ENCODE measurements at regions not wholly inside any gene's neighbourhood (a gene's known extent, or its start where the extent isn't known, plus 50 kb on each side); places are given as distances from the start of the nearest gene placed in this dataset.

GRCh38 chr3:170643831-170644230, 58.0 kb upstream of the SLC7A14 start:
- TF ChIP-seq RFX5 (IDR thresholded peaks at IDR 0.05; ENCODE audit: borderline replicate concordance, low read depth, low read length): no peak
- no peak for TF ChIP-seq NRF1 (IDR thresholded peaks at IDR 0.05; ENCODE audit: low read depth, low read length)
- no peak for FAIRE-seq

More at GRCh38 chr3:170643831-170644230, 58.0 kb upstream of the SLC7A14 start:
- 78% methylated on average over 3 of the region's 3 CpGs; no CpG with 5 or more reads in 1 of the 2 experiments for WGBS, 2 experiments (ENCODE audit: extremely low coverage in 1 of 2, insufficient coverage in 1 of 2, insufficient read length in 1 of 2, insufficient replicate concordance in 2 of 2, low coverage in 1 of 2, low lambda C conversion rate in 2 of 2, missing lambda C conversion rate in 1 of 2)
- H3K14ac ChIP-seq (ENCODE audit: insufficient read length): no peak overlapping the region
- no peak overlapping the region for H4K8ac ChIP-seq (ENCODE audit: extremely low read depth, insufficient read depth, low read length)
- H2AK5ac ChIP-seq (ENCODE audit: low read depth, low read length): no peak overlapping the region
- ChIA-PET POLR2A (ENCODE audit: partially characterized antibody) (no interaction called here), CTCF (ENCODE audit: partially characterized antibody) (interaction anchor here (0.9 kb wide), 1 partner anchor 47 kb away, joined by 3 read pairs; no protein-coding TSS in a partner anchor)
- no peaks in the 10 kb centered on the region for H3K79me2 ChIP-seq (ENCODE audit: control insufficient read depth in 1 of 2, insufficient read depth in 2 of 2, low read length in 2 of 2)
- no peak overlapping the region for H4K91ac ChIP-seq (replicated peaks; ENCODE audit: insufficient read length, low read length)
- H2BK5ac ChIP-seq (ENCODE audit: low read depth, low read length): no peak overlapping the region
- H3K56ac ChIP-seq (replicated peaks; ENCODE audit: insufficient read length, low read depth, low read length): no peak overlapping the region
- DNase-seq (ENCODE audit: low read depth in 1 of 2, low spot score in 2 of 2): no peak
- H3K4me1 ChIP-seq (replicated peaks in 1 of 4; ENCODE audit: control insufficient read depth in 3 of 4, insufficient read depth in 4 of 4, low read length in 3 of 4): no peaks in the 10 kb centered on the region
- no peaks in the 10 kb centered on the region for H3K27me3 ChIP-seq (replicated peaks in 1 of 4; ENCODE audit: control insufficient read depth in 3 of 4, extremely low read depth in 1 of 4, insufficient read depth in 3 of 4, low read length in 3 of 4)
- H3K9me3 ChIP-seq (ENCODE audit: insufficient read depth in 2 of 2, low read depth in 1 of 2, low read length in 1 of 2): no peaks in the 10 kb centered on the region
- H4K20me1 ChIP-seq (replicated peaks in 1 of 2; ENCODE audit: control insufficient read depth in 1 of 2, insufficient read depth in 2 of 2, low read length in 2 of 2): no peaks in the 10 kb centered on the region
- H3K4me3 ChIP-seq (ENCODE audit: extremely low read depth in 1 of 4, insufficient read depth in 2 of 4, low read depth in 3 of 4, low read length in 4 of 4): no peak overlapping the region
- no peaks in the 10 kb centered on the region; a peak in 1 of 8 replicates for H3K36me3 ChIP-seq (ENCODE audit: control insufficient read depth in 2 of 4, insufficient read depth in 4 of 4, low read length in 3 of 4)
- no peak overlapping the region for H3K18ac ChIP-seq (ENCODE audit: extremely low read depth, low read length)
- H2BK12ac ChIP-seq (ENCODE audit: low read depth, low read length): no peak overlapping the region
- H2BK20ac ChIP-seq (ENCODE audit: low read length): no peak overlapping the region
- H2BK120ac ChIP-seq (replicated peaks; ENCODE audit: low read depth, low read length): no peak overlapping the region
- H3K4me2 ChIP-seq (ENCODE audit: insufficient read depth in 1 of 2, low read depth in 2 of 2, low read length in 2 of 2): no peak overlapping the region
- no peak overlapping the region for H3K27ac ChIP-seq (ENCODE audit: low read depth, low read length)
- no peaks in the 10 kb centered on the region for H3K79me1 ChIP-seq (ENCODE audit: low read depth, low read length)
- no peak overlapping the region for H2AFZ ChIP-seq (ENCODE audit: low read length)
- H3K4ac ChIP-seq (replicated peaks; ENCODE audit: insufficient read length, low read depth, low read length): no peak overlapping the region
- H4K5ac ChIP-seq (ENCODE audit: insufficient read length, low read depth, low read length): no peak overlapping the region
- H3K23ac ChIP-seq (ENCODE audit: insufficient read length): no peak overlapping the region
- H3K9ac ChIP-seq (replicated peaks in 1 of 4; ENCODE audit: extremely low read depth in 1 of 4, low read depth in 3 of 4, low read length in 3 of 4): no peak overlapping the region
- no peak overlapping the region for H2BK15ac ChIP-seq (ENCODE audit: low read length)
- H3K23me2 ChIP-seq (ENCODE audit: low read depth, low read length): no peaks in the 10 kb centered on the region; the same call in 1 of the 2 replicates
